Gastroesophageal sphincter (tissue), 4 donors: ENCODE measurements at regions not wholly inside any gene's neighbourhood (a gene's known extent, or its start where the extent isn't known, plus 50 kb on each side); places are given as distances from the start of the nearest gene placed in this dataset.

Experiments
- ATAC-seq: fragments of 150-250 bp; one replicate; pipeline ENCODE4 v1.9.1; 2016; ENCODE audit warnings: mild to moderate bottlenecking, moderate library complexity
- H3K27ac ChIP-seq, 4 donors: fragments of 200-600 bp; sonication (generic) in 3 of 4; 1 replicate in 3 of 4; 2 replicates in 1 of 4; pipeline ENCODE4 v1.5.1; 2016 to 2019
- H3K27me3 ChIP-seq: fragments of 200-600 bp; sonication (generic); one replicate; pipeline ENCODE4 v1.5.1; 2019
- H3K36me3 ChIP-seq, 2 donors: fragments of 200-600 bp; sonication (generic); one replicate each; pipeline ENCODE4 v1.5.1; 2019; ENCODE audit warnings: control low read depth in 1 of 2
- H3K4me1 ChIP-seq, 3 donors: fragments of 200-600 bp; sonication (generic); 1 replicate in 2 of 3; 2 replicates in 1 of 3; pipeline ENCODE4 v1.5.1; 2016 to 2019; ENCODE audit warnings: control low read depth in 2 of 3
- H3K4me3 ChIP-seq, 2 donors: fragments of 200-600 bp; sonication (generic); one replicate each; pipeline ENCODE4 v1.5.1; 2019; ENCODE audit warnings: mild to moderate bottlenecking in 1 of 2, moderate library complexity in 1 of 2
- H3K9me3 ChIP-seq, 3 donors: fragments of 200-600 bp; sonication (generic); one replicate each; pipeline ENCODE4 v1.5.1; 2017 to 2019; ENCODE audit warnings: control low read depth in 2 of 3
- EP300 ChIP-seq: sonication (generic); formaldehyde crosslinking; IDR thresholded peaks from one replicate; pipeline ENCODE4 v1.6.1; 2017; ENCODE audit warnings: antibody characterized with exemption, mild to moderate bottlenecking
- POLR2A ChIP-seq, 2 donors: fragments of 450-650 bp; IDR thresholded peaks; one replicate each; pipeline ENCODE4 v1.6.1; 2017; ENCODE audit warnings: antibody characterized with exemption in 2 of 2, mild to moderate bottlenecking in 2 of 2, moderate library complexity in 1 of 2
- POLR2AphosphoS5 ChIP-seq: sonication (generic); formaldehyde crosslinking; IDR thresholded peaks from one replicate; pipeline ENCODE4 v1.6.1; 2017; ENCODE audit warnings: antibody characterized with exemption
- WGBS, 2 donors: methylation state at CpG; one replicate each; pipeline ENCODE4 v1.1.5; 2018; ENCODE audit warnings: low coverage in 1 of 2; 5-methylcytosine and 5-hydroxymethylcytosine counted together
- TF ChIP-seq, protein P1 (sequence below), 4 experiments: fragments of 200-600 bp in 2 of 4; fragments of 450-650 bp in 2 of 4; sonication (generic) in 1 of 4; IDR thresholded peaks; one replicate each; pipeline ENCODE4 v1.5.1; 2017 to 2019; ENCODE audit warnings: antibody characterized with exemption in 4 of 4, mild to moderate bottlenecking in 2 of 4, moderate library complexity in 2 of 4

DNA sequence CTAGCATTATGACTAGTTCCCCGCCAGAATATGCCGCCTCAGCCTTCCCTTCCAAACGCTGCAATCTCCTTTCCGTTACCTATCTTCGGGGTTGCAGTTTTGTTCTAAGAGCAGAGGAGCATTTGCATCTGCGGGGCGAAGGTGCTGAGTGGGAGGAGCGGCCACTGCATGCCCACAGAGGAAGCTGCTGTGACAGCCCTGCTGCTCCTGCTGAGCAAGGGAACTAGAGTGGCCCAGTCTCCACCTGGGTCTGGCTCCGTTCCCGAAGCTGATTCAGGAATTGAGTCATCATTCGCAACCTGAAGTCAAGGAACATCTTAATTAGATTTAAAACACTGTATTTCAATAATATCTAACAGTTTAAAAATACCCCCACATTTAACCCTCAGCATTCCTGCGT, 98.2 kb upstream of the TJP1 start:
- no peak overlapping the region for H3K4me3 ChIP-seq
- H3K9me3 ChIP-seq: no peaks in the 10 kb centered on the region
- H3K4me1 ChIP-seq: no peaks in the 10 kb centered on the region
- no peak for ATAC-seq
- no peaks in the 10 kb centered on the region for H3K36me3 ChIP-seq
- no peak for TF ChIP-seq POLR2AphosphoS5
- TF ChIP-seq, protein P1, sequence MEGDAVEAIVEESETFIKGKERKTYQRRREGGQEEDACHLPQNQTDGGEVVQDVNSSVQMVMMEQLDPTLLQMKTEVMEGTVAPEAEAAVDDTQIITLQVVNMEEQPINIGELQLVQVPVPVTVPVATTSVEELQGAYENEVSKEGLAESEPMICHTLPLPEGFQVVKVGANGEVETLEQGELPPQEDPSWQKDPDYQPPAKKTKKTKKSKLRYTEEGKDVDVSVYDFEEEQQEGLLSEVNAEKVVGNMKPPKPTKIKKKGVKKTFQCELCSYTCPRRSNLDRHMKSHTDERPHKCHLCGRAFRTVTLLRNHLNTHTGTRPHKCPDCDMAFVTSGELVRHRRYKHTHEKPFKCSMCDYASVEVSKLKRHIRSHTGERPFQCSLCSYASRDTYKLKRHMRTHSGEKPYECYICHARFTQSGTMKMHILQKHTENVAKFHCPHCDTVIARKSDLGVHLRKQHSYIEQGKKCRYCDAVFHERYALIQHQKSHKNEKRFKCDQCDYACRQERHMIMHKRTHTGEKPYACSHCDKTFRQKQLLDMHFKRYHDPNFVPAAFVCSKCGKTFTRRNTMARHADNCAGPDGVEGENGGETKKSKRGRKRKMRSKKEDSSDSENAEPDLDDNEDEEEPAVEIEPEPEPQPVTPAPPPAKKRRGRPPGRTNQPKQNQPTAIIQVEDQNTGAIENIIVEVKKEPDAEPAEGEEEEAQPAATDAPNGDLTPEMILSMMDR (IDR thresholded peaks at IDR 0.05): no peak
- no peak for TF ChIP-seq POLR2A (IDR thresholded peaks at IDR 0.05)
- TF ChIP-seq EP300: no peak
- WGBS, 2 donors: 64 to 70% methylated on average over 9 to 10 of the region's 12 CpGs
- H3K27ac ChIP-seq: no peak overlapping the region
- no peaks in the 10 kb centered on the region for H3K27me3 ChIP-seq

DNA sequence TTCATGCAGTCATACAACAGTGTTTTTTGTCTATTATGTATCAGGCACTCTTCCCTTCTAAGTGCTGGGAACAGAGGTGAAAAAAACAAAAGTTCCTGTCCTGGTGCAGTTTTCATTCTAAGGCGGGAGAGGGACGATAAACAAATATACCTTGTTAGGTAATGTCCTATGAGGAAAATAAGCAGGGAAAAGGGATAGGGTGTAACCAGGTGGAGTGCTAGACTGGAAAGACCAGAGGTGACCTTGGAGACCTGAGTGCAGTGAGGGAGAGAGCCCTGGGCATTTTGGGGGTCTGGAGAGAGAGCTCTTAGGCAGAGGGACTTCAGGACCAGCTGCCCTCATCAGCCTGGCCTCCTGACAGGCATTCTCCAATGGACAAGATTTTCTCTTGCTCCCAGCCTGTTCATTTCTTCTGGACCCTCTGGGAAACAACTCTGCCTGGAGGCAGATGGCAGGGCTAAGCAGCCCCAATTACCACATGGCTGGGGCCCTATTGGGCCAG, 97.2 kb upstream of the TJP1 start:
- no peak overlapping the region for H3K27ac ChIP-seq

DNA sequence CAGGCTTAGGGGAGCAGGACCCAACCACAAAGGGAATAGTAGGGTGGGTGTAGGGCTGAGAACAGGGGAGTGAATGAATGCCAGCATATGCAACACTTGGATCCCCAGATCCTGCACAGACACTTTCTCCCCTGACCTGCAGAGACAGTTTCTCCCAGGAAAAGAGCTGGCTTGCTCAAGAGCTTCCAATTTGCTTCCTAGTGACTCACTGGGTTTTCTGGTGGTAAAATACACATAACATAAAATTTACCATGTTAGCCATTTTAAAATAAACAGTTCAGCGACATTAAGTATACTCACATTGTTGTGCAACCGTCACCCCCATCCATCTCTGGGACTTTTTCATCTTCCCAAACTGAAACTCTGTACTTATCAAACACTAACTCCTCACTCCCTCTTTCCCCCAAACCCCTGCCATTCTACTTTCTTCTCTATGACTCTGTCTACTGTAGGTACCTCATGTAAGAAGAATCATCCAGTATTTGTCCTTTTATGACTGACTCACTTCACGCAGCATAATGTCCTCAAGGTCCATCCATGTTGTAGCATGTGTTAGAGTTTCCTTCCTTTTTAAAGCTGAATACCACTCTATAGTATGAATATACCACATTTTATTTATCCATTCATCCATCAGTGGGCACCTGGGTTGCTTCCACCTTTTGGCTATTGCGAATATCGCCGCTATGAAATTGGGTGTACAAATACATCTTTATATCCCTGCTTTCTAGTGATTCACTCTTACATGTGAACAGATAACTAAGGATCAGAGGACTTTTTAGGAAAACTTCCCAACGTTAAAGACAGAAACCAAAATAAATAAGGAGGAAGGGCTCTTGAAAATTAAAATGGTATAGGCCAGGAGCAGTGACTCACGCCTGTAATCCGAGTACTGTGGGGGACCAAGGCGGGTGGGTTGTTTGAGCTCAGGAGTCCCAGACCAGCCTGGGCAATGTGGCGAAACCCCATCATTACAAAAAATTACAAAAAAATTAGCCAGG, 95.6 kb upstream of the TJP1 start:
- WGBS, 2 donors: 70 to 82% methylated on average over 4 to 11 of the region's 11 CpGs
- Histone ChIP-seq H3K4me1 (no peaks in the 10 kb centered on the region), H3K36me3 (no peaks in the 10 kb centered on the region), H3K27ac (no peak overlapping the region), H3K9me3 (no peaks in the 10 kb centered on the region), H3K27me3 (no peaks in the 10 kb centered on the region), H3K4me3 (no peak overlapping the region)
- ATAC-seq: no peak
- no peak for TF ChIP-seq POLR2A (IDR thresholded peaks at IDR 0.05)
- TF ChIP-seq POLR2AphosphoS5: no peak
- TF ChIP-seq, protein P1 (IDR thresholded peaks at IDR 0.05): no peak
- TF ChIP-seq EP300: no peak

More for the DNA sequence above, 97.2 kb upstream of the TJP1 start:
- Histone ChIP-seq H3K27me3 (no peaks in the 10 kb centered on the region), H3K4me1 (no peaks in the 10 kb centered on the region), H3K36me3 (no peaks in the 10 kb centered on the region), H3K9me3 (no peaks in the 10 kb centered on the region), H3K4me3 (no peak overlapping the region)
- WGBS, 2 donors: 90 to 100% methylated on average over 1 to 2 of the region's 2 CpGs
- TF ChIP-seq, protein P1 (IDR thresholded peaks at IDR 0.05): no peak
- TF ChIP-seq POLR2AphosphoS5 (no peak), EP300 (no peak), POLR2A (IDR thresholded peaks at IDR 0.05) (no peak)
- ATAC-seq: no peak

DNA sequence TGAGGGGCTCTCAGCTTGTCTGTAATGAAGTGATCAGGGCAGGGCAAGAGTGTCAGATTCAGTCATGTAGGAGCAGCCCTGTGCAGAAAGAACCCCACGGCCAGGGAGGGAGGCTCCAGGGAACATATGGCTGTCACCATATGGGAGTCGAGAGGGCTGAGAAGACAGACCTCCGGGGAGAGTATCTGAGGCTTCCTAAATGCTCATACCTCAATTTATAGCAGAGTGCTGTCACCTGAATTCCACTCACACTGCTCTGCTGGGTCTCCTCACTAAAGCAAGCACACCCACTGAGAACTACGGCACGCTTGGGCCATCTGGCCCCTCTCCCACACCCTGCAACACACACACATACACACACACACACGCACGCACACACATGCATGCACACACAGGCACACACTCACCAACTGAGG, 92.3 kb upstream of the TJP1 start:
- Histone ChIP-seq H3K4me3 (no peak overlapping the region), H3K36me3 (no peaks in the 10 kb centered on the region), H3K4me1 (no peaks in the 10 kb centered on the region), H3K27ac (no peak overlapping the region), H3K9me3 (no peaks in the 10 kb centered on the region), H3K27me3 (no peaks in the 10 kb centered on the region)
- no peak for ATAC-seq
- 23 to 71% methylated on average over 5 to 6 of the region's 7 CpGs for WGBS, 2 donors
- no peak for TF ChIP-seq POLR2A (IDR thresholded peaks at IDR 0.05)
- no peak for TF ChIP-seq EP300
- TF ChIP-seq, protein P1 (IDR thresholded peaks at IDR 0.05): no peak
- no peak for TF ChIP-seq POLR2AphosphoS5
